Muscle layer of duodenum (tissue), 2 donors: ENCODE measurements at regions not wholly inside any gene's neighbourhood (a gene's known extent, or its start where the extent isn't known, plus 50 kb on each side); places are given as distances from the start of the nearest gene placed in this dataset.
"Not testable (repeated sequence)": the region's sequence is repeated elsewhere in the genome, so short reads cannot be mapped to it uniquely, and the experiment has no call there.

Experiments
- H3K27ac ChIP-seq: one replicate; pipeline ENCODE4 v1.7.0; 2013; ENCODE audit warnings: mild to moderate bottlenecking, low read length
- H3K27me3 ChIP-seq: one replicate; pipeline ENCODE4 v1.7.0; 2013; ENCODE audit warnings: low read depth, mild to moderate bottlenecking, control low read depth, low read length
- H3K36me3 ChIP-seq, 2 donors: one replicate each; pipeline ENCODE4 v1.7.0; 2013; ENCODE audit warnings: low read length in 2 of 2, control low read depth in 1 of 2, mild to moderate bottlenecking in 1 of 2; ENCODE audit not compliant: insufficient read depth in 2 of 2, control insufficient read depth in 1 of 2
- H3K4me1 ChIP-seq, 2 donors: one replicate each; pipeline ENCODE4 v1.7.0; 2013; ENCODE audit warnings: low read length in 2 of 2, mild to moderate bottlenecking in 2 of 2, control low read depth in 1 of 2, moderate library complexity in 1 of 2; ENCODE audit not compliant: insufficient read depth in 2 of 2, control insufficient read depth in 1 of 2
- H3K4me3 ChIP-seq, 2 donors: one replicate each; pipeline ENCODE4 v1.7.0; 2013; ENCODE audit warnings: low read length in 2 of 2, low read depth in 1 of 2, mild to moderate bottlenecking in 1 of 2
- H3K9me3 ChIP-seq, 2 donors: one replicate each; pipeline ENCODE4 v1.7.0; 2013; ENCODE audit warnings: low read length in 2 of 2, control low read depth in 1 of 2, mild to moderate bottlenecking in 1 of 2; ENCODE audit not compliant: control insufficient read depth in 1 of 2
- donor health status: healthy.

DNA sequence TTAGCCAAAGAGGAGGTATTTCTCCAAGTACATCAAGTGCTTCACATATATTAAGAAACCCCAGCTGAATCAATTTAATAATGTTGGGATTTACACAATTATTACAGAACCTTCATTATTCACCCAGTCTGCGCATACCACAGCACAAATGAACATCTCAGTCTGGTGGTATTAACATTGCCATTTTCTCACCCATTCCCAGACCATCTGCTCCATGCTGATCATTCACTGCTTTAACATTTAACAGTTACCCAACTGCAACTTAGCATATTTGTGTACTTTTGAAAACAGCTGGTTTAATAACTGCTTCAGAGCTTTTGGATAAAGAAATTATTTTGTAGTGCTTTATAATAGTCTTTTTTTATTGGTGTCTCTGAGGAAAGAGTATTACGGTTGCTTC lies 1072.1 kb downstream of the NXPH1 start:
- Histone ChIP-seq H3K9me3 (no peaks in the 10 kb centered on the region), H3K4me1 (no peaks in the 10 kb centered on the region), H3K27ac (no peak overlapping the region), H3K36me3 (no peaks in the 10 kb centered on the region), H3K4me3 (no peak overlapping the region), H3K27me3 (no peaks in the 10 kb centered on the region)

DNA sequence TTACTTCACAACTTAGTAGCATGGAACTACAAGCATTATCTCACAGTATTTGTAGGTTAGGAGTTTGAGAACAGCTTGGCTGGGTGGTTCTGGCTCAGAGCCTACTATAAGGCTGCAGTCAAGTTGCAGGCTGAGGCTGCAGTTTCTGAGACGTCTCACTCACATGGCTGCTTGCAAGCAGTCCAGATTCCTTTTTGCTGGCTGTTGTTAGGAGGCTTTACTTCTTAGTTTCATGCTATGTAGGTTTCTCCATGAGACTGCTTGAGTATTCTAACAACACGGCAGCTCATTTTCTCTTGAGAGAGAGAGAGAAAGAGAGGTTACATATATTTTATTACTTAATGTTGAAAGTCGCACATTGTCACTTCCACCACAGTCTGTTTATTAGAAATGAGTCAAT lies 1073.9 kb downstream of the NXPH1 start:
- Histone ChIP-seq H3K4me1 (no peaks in the 10 kb centered on the region), H3K36me3 (no peaks in the 10 kb centered on the region), H3K27ac (no peak overlapping the region), H3K9me3 (no peaks in the 10 kb centered on the region), H3K4me3 (no peak overlapping the region), H3K27me3 (no peaks in the 10 kb centered on the region)

DNA sequence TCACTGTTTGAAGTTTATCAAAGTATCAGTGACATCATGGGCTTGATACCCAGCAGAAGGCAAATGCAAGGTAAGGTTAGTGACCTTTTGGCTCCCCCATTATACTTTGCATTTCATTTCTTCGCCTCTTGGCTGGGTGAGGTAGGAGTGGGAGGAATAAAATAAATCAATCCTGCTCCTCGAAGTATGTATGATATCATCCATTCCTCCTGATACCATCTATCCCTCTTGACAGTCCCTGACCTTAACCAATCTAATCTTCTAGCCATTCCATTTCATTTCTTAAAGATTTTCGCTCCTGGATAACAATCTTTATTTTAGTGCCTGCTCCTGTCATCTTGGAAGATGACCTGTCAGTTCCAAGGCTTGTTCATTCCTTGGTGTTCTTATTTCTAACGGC lies 1083.3 kb downstream of the NXPH1 start:
- Histone ChIP-seq H3K27ac (no peak overlapping the region), H3K4me3 (no peak overlapping the region), H3K36me3 (no peaks in the 10 kb centered on the region), H3K9me3 (no peaks in the 10 kb centered on the region), H3K4me1 (no peaks in the 10 kb centered on the region), H3K27me3 (no peaks in the 10 kb centered on the region)

DNA sequence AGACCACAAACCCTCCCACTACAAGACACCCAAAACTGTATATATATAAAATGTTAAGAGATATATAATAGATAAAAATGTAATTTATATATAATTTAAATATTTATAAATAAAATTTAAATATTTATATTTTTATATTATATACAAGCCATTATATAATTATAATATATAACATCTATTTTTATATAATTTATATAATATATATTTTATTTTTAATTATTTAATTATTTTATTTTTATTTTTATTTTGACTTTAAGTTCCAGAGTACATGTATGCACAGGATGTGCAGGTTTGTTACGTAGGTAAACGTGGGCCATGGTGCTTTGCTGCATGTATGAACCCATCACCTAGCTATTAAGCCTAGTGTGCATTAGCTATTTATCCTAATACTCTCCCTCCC lies 1090.2 kb downstream of the NXPH1 start:
- Histone ChIP-seq H3K27me3 (no peaks in the 10 kb centered on the region), H3K36me3 (no peaks in the 10 kb centered on the region), H3K4me3 (no peak overlapping the region), H3K4me1 (no peaks in the 10 kb centered on the region), H3K9me3 (no peaks in the 10 kb centered on the region), H3K27ac (no peak overlapping the region)

DNA sequence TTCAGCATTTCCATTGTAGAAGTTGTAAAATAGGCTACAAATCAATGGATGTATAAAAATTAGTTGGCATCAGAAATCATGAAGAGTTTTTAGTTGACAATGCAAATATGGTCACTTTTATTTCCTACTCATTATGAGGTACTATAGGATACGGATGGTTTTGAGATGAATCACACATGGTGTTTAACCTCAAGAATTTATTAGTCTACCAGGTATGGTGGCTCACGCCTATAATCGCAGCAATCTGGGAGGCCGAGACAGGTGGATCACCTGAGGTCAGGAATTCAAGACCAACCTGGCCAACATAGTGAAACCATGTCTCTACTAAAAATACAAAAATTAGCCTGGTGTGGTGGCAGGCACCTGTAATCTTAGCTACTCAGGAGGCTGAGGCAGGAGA lies 1119.0 kb downstream of the NXPH1 start:
- not testable (repeated sequence) for H3K9me3 ChIP-seq, H3K27ac ChIP-seq, H3K4me3 ChIP-seq, H3K4me1 ChIP-seq, H3K27me3 ChIP-seq, H3K36me3 ChIP-seq

DNA sequence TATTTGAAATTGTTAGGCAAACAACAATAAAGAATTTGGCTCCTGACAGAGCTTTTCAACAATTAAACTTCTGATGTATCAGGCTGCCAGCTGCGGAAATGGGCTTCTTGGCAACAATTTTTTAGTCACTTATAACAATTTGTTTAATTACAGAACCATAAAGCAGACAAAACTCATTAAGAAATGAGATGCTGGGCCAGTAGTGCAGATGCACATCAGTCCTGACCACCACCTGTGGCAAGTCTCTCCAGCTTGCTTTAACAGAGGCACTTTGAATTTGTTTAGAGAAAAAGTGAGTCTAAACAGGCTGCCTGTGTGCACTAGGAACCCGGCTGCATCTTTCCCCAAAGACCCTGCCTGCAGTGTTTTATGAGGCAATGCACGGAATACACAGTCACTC lies 1124.4 kb downstream of the NXPH1 start:
- no peaks in the 10 kb centered on the region for H3K36me3 ChIP-seq
- H3K27me3 ChIP-seq, result no peaks in the 10 kb centered on the region
- H3K4me3 ChIP-seq, result no peak overlapping the region
- H3K4me1 ChIP-seq, result no peaks in the 10 kb centered on the region
- H3K27ac ChIP-seq, result no peak overlapping the region
- H3K9me3 ChIP-seq, result no peaks in the 10 kb centered on the region

DNA sequence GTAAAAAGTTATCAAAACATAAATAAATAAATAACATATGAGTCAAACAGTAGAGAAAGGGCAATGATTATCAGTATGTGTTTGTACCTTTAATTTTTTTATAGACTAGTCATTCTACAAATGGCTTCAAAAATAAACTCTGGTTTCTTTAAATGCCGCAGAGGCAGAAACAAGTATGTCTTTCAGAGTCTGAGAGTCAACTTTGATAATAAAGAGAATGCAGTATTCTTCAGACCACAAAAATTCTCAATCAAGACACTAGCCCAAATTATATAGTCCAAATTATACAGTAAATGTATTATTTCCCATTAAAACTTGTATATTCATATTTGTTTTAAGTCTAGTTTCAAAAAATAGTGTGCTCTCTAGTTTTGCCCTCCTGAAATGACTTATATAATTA lies 1142.3 kb downstream of the NXPH1 start:
- Histone ChIP-seq H3K27ac (no peak overlapping the region), H3K36me3 (no peaks in the 10 kb centered on the region), H3K9me3 (no peaks in the 10 kb centered on the region), H3K4me3 (no peak overlapping the region), H3K27me3 (no peaks in the 10 kb centered on the region), H3K4me1 (no peaks in the 10 kb centered on the region)

DNA sequence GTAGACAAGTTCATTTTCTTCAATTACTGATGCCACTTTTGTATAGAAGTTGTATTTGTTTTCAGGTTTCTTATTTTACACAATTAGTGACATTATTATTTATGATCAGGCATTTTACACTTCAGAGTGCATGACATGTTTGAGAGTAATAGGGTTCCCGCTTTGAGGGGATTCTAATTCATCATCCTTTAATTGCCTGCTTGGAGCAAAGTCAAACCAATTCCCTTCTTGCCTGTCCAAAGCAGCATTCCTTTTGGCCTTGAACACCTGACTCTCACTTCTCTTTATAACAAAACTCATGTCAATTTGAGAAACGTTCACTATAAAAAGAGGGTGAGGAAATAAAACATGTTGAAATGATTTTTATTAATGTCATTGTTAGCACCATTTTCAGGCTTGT lies 1149.4 kb downstream of the NXPH1 start:
- H3K4me3 ChIP-seq, result no peak overlapping the region
- no peaks in the 10 kb centered on the region for H3K9me3 ChIP-seq
- no peak overlapping the region for H3K27ac ChIP-seq
- H3K4me1 ChIP-seq, result no peaks in the 10 kb centered on the region
- no peaks in the 10 kb centered on the region for H3K27me3 ChIP-seq
- H3K36me3 ChIP-seq, result no peaks in the 10 kb centered on the region

DNA sequence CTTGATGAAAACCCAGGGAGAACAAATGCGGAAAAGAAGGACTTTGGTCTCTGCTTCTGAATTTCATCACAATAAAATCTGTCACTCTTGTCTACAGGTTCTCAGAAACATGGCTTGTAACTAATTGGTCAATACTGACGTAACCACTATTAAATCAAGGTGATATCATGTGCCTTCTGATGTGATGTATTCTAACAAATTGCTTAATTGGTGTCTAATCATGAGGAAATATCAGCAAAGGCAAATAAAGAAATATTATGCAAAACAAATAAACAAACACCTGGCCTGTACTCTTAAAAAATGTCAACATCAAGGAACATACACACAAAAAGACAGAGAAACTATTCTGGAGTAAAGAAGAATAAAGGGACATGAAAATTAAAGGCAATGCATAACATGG lies 1165.0 kb downstream of the NXPH1 start:
- Histone ChIP-seq H3K4me3 (no peak overlapping the region), H3K9me3 (no peaks in the 10 kb centered on the region), H3K4me1 (no peaks in the 10 kb centered on the region), H3K27ac (no peak overlapping the region), H3K27me3 (no peaks in the 10 kb centered on the region), H3K36me3 (no peaks in the 10 kb centered on the region)

DNA sequence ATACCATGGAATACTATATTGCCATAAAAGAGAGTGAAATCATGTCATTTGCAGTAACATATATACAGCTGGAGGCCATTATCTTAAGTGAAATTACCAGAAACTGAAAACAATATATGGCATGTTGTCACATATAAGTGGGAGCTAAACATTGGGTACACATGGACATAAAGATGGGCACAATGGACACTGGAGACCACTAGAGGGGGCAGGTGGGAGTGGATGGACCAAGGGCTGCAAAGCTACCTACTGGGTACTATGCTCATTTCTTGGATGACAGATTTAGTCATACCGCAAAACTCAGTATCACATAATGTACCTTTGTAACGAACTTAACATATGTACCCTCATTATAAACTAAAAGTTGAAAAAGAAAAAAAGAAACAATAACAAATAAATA lies 1167.6 kb downstream of the NXPH1 start:
- H3K27me3 ChIP-seq, result no peaks in the 10 kb centered on the region
- no peaks in the 10 kb centered on the region for H3K4me1 ChIP-seq
- H3K9me3 ChIP-seq, result no peaks in the 10 kb centered on the region
- no peak overlapping the region for H3K4me3 ChIP-seq
- no peak overlapping the region for H3K27ac ChIP-seq
- no peaks in the 10 kb centered on the region for H3K36me3 ChIP-seq

DNA sequence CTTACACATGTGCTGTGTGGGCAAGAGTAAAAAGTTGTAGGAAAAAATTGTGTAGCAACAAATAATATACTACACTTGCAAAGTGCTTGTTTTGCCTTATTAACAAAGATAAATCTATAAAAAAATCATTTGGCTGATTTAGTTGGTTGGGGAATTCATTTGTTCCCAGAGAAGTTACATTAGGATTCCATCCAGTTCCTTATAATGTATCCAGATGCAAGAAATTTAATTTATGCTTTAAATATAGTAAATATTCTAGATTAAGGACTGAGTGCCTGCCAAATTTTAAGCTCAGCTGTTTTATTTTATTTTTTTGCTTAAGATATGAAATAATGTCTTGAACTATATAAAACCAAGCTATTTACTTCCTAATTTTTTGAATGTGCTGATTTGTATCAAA lies 1169.9 kb downstream of the NXPH1 start:
- no peak overlapping the region for H3K27ac ChIP-seq
- H3K27me3 ChIP-seq, result no peaks in the 10 kb centered on the region
- H3K4me1 ChIP-seq, result no peaks in the 10 kb centered on the region
- H3K9me3 ChIP-seq, result no peaks in the 10 kb centered on the region
- no peak overlapping the region for H3K4me3 ChIP-seq
- H3K36me3 ChIP-seq, result no peaks in the 10 kb centered on the region

DNA sequence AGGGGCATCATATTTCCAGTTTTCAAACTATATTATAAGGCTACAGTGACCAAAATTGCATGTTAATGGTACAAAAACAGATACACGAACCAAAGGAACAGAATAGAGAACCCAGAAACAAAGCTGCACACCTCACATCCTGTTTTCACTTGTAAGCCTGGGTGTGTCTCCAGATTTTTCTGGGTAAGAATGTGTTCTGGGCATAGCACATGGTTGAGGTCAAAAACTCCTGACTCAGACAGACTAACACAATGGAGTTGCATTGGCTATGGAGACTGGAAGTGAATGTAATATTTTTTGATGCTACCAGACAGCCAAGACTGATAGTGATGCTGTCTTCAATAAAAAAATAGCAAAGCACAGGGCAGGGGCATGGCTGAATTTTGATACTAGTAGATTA lies 1175.2 kb downstream of the NXPH1 start:
- Histone ChIP-seq H3K27me3 (no peaks in the 10 kb centered on the region), H3K27ac (no peak overlapping the region), H3K9me3 (no peaks in the 10 kb centered on the region), H3K4me1 (no peaks in the 10 kb centered on the region), H3K4me3 (no peak overlapping the region), H3K36me3 (no peaks in the 10 kb centered on the region)
